22Rv1 (cell line): ENCODE measurements at regions not wholly inside any gene's neighbourhood (a gene's known extent, or its start where the extent isn't known, plus 50 kb on each side); places are given as distances from the start of the nearest gene placed in this dataset.

Source experiments
- CTCF ChIP-seq: fragments of 450-650 bp; IDR thresholded peaks from 2 replicates; pipeline ENCODE4 v1.5.1; 2017; ENCODE audit warnings: mild to moderate bottlenecking
- ZFX ChIP-seq: fragments of 450-650 bp; IDR thresholded peaks from 2 replicates; pipeline ENCODE4 v1.6.1; 2017; ENCODE audit warnings: antibody characterized with exemption, borderline replicate concordance

GRCh38 chr6:44548319-44548718, 160.8 kb downstream of the CDC5L start:
- TF ChIP-seq CTCF, result no peak
- no peak for TF ChIP-seq ZFX
